ENCODE measurements at regions not wholly inside any gene's neighbourhood (a gene's known extent, or its start where the extent isn't known, plus 50 kb on each side); places are given as distances from the start of the nearest gene placed in this dataset.

DNA sequence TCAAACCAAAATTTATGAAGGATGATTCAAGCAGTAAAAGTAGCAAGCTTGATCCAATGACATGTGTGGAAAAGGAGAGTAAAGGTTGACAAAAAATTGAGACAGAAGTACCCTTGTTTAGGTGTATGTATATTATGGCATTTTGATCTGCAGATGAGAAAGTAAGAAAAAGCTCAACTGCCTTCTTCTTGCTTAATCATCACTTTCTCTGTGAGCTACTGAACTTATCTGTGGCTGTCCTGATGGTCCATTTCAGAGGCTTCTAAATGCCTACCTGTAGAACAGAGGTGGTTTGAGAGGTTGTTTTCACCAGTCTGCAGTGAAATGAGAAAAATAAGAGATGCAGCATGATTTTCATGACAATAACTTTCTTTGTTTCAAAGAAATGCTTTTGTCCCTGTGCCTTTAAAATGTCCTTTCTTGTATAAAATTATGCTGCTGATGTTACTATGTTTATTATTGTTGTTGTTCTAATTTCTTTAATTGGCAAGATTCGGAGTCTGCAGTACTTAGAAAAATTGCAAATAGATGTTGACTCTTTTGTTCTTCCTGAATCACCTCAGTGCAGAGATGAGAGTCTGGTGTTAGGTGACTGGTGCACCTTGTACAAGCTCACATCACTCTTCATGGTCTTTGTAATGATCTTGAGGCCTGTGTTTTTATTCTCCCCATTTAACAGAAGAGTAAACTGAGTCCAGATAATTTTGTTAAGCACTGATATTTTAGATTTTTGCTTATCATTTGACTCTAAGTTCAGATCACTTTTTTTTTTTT, 821.9 kb downstream of the VRK1 start:
- DNase-seq (ENCODE audit: extremely low read depth in 1 of 11, low read depth in 9 of 11, low spot score in 4 of 11) = no peak

DNA sequence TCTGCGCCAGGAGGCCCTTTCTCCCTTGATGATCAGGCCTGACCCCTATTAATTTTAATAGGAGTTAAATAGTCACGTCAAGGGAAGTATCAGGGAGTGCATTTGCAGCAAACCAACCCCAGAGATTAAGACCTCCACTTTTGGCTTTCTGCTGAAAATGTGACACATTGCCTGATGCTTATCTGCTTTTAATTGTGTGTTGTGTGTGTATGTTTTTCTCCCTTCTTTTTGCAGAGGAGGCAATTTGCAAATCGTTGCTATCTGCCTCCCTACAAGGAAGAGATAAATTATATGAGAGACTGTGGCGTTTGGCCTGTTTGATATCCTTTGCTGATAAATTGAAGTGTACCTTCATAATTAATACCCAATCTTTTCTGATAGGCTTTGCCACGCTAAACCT, 822.9 kb downstream of the VRK1 start:
- no peak for DNase-seq (ENCODE audit: extremely low read depth in 1 of 11, low read depth in 9 of 11, low spot score in 4 of 11)

DNA sequence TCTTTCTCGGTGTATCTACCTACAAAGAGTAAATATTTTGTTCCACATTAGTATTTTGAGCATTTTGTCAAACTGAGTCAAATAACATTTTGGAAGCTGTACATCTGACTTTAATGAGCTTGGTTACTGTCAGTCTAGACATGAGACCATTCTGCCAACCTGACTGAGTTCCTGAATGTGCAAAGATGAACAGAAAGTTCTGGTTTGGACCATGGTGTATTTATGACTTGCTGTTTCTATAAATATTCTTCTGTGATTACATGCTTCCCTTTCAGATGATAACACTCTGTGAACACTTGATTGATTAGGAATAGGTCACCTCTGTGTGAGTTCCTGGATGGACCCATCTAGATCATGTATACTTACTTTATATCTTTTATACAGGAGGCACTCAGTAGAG, 827.8 kb downstream of the VRK1 start:
- DNase-seq (ENCODE audit: extremely low read depth in 1 of 11, low read depth in 9 of 11, low spot score in 4 of 11) = no peak

DNA sequence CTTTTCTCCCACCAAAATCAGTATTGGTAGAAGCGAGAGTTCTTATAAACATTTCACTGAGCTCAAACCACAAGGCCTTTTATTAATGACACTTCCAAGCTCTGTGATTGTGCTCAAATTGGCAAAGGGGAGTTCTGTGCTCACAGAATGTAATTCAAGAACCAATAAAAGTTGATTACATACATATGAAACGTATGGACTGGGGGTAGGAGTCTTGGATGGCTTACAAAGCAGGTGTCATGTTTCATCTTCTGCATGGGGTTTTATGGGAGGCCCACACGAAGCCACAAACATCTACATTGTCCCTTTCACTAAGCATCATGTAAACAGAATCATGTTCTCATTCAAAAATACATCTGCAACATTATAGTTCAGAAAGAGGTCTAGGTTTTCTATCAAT, 828.3 kb downstream of the VRK1 start:
- DNase-seq (ENCODE audit: extremely low read depth in 1 of 11, low read depth in 9 of 11, low spot score in 4 of 11) = no peak

DNA sequence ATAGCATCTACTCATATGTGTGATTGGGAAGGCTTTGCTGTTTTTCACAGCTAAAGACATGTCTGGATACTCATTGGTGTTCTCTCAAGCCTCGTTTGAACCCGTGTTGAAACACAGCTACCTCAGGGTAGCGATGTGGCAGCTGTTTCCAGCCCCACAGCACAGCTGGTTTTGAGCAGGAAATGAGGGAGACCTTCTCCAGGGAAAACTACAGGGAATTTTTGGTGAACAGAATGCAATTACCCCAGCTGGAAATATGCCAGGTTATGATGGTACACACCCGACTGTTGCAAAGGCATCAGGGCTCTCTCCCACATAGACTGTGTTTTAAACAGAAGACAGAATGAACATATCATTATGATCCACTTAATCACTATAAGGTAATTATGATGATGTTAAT, 828.9 kb downstream of the VRK1 start:
- DNase-seq (ENCODE audit: extremely low read depth in 1 of 11, low read depth in 9 of 11, low spot score in 4 of 11) = no peak

DNA sequence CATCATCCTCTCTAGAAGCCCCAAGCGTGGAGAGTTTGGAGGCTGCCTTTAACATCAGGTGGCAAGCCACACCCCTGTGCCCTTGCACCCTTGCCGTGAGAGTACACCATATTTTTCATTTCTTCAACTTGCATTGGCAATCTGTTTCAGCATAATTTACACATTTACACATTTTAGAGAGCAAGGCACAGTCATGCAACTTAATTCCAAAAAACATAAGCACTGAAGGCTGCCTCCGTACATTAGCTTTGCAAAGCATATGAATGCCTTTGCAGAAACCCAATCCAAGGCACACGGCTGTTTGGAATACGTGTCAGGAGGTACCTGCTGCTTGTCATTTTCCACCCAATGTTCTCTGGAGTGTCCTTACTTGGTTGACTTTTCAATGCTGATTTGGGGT, 833.1 kb downstream of the VRK1 start:
- no peak for DNase-seq (ENCODE audit: extremely low read depth in 1 of 11, low read depth in 9 of 11, low spot score in 4 of 11)

DNA sequence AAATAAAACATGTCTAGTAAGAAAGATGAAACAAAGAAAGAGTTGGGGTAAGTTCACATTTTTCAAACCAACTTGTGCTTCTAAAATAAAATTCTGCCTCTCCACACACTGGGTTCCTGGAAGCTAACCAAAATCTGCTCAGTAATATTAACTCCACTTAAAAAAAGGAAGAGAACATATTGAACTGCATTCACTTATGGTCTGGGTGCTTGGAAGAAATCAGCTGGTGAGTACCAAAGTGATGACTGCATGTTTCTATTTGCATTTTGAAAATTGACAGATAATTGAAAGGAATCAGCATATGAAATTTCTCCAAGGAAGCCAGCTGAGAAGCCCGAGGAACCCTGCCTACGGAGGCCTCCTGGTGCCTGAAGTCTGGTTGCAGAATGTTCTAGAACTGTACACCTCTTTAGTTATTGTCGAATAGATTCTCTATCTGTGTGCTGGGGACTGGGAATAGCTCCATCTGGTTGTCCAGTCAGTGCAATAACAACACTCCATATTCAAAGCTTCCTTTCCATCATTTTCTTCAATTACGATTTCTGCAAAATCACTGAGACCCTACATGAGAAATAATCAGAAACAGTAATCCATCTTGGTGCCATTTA, 836.1 kb downstream of the VRK1 start:
- no peak for DNase-seq (ENCODE audit: extremely low read depth in 1 of 11, low read depth in 9 of 11, low spot score in 4 of 11)

DNA sequence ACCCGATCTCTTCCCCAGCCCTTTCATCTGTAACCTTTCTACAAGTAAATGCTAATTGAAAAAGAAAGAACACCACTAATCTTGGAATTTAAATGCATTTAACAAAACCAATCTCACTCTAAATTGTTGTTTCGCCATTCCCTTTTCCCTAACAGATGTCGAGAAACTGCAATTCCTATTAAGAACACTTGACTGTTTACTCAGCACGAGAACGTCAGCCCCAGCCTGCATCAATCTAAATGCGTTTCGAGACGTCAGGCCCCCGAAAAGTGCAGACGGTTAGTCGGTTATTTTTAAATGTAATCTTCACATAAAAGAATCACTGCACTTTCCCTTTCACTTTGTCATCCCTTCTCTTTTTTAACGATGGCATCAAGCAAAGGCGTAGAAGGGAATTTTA, 837.6 kb downstream of the VRK1 start:
- DNase-seq (ENCODE audit: extremely low read depth in 1 of 11, low read depth in 9 of 11, low spot score in 4 of 11) = peak in 8 of 11 donors; percentile 3 to 23 (median 12)

DNA sequence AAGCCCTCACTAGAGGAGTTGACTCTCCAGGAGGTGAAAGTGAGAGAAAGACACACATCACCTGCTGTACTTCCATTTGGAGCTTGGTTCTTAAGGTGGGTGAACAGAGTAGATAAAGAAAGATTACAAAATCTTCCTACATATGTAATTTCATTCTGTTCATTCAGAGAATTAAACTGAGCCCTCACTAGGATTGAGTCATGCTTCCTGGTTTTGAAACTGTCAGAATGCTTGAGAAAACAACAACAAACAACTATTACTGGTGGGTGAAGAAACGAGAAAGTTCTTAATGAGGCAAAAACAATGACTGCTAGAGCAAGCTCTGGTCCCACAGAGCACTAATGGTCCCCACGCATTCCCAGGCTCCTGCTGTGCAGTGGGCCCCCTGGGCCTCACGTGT, 841.7 kb downstream of the VRK1 start:
- DNase-seq (ENCODE audit: extremely low read depth in 1 of 11, low read depth in 9 of 11, low spot score in 4 of 11) = no peak

DNA sequence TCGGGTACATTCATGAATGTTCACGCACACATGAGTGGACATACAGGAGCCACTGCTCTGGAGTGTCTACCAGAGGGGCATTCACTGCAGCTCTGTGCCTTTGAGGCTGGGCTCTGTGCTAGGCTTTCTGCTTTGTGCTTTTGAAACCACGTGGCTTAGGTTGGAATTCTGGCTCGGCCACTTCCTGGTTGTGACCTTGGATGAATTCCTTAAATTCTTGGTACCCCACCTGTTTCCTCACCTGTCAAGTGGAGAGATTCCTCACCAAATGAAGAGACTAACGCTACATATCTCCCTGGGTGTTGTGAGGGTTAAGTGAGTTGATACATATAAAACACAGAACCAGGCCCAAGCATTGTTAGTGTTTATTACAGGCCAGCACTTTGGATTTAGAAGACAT, 842.8 kb downstream of the VRK1 start:
- DNase-seq (ENCODE audit: extremely low read depth in 1 of 11, low read depth in 9 of 11, low spot score in 4 of 11) = no peak

DNA sequence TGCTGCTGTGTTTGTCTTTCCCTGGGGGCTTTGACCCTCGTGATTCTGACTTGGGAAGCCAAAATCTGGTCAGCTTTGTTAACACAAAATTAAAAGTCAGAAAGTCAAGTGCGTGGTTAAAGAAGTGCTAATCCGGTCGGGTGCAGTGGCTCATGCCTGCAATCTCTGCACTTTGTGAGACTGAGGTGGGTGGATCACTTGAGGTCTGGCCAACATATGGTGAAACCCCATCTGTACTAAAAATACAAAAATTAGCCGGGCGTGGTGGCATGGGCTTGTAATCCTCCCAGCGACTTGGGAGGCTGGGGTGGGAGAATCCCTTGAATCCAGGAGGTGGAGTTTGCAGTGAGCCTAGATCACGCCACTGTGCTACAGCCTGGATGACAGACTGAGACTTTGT, 844.6 kb downstream of the VRK1 start:
- DNase-seq (ENCODE audit: extremely low read depth in 1 of 11, low read depth in 9 of 11, low spot score in 4 of 11) = no peak

DNA sequence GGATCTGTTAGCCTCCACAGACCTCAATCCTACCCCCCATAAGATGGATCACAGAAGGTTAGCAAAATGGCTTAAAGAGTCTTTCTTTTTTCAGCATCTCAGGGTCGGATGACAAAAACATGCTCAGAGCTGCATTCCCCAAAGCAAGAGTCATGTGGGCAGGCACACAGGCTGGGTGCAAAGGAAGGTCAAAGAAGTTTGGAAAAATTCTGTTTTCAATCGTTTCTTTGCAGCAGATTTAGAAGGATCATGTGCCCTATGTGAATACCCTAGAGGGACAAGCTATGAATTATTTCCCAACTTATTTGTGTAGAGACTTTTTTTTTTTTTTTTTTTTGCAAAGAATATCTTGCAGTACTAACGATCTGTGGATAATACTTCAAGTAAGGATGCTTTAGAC, 845.4 kb downstream of the VRK1 start:
- DNase-seq (ENCODE audit: extremely low read depth in 1 of 11, low read depth in 9 of 11, low spot score in 4 of 11) = no peak

DNA sequence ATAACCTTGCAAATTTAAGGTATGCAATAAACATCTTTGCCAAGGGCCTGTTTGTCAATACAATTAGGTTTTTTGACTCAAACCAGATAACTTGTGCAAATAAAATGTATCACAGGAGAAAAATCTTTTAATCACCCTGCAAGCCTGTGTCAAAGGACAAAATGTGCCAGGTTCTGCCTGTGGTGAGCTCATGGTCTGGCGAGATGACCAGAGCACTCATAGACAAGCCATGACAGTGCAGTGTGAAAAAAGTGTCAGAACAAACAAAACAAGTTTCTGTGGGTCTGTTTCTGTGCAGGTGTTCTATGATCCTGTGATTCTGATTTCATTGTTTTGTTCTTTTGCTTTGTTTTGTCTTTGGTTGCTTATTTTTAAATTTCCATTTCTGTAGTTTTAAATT, 847.2 kb downstream of the VRK1 start:
- no peak for DNase-seq (ENCODE audit: extremely low read depth in 1 of 11, low read depth in 9 of 11, low spot score in 4 of 11)

DNA sequence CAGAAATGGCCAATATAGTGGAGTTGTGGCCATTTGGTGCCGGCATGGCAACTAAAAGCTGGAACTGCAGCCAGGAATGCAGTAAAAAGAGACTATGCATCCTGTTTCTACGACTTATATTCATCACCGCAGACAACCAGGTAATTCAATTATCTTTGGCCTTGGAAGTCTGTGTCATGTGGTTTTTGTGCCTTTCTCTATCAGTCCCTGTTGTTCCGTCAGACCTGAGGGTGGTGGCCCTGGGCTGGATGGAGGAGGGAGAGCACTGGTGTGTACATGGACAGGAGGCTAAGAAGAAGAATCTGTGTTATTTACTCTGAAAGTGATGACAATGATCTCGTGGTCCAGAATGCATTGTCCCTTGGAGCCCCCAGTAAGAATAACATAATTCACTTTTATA, 852.6 kb downstream of the VRK1 start:
- DNase-seq (ENCODE audit: extremely low read depth in 1 of 11, low read depth in 9 of 11, low spot score in 4 of 11) = no peak

DNA sequence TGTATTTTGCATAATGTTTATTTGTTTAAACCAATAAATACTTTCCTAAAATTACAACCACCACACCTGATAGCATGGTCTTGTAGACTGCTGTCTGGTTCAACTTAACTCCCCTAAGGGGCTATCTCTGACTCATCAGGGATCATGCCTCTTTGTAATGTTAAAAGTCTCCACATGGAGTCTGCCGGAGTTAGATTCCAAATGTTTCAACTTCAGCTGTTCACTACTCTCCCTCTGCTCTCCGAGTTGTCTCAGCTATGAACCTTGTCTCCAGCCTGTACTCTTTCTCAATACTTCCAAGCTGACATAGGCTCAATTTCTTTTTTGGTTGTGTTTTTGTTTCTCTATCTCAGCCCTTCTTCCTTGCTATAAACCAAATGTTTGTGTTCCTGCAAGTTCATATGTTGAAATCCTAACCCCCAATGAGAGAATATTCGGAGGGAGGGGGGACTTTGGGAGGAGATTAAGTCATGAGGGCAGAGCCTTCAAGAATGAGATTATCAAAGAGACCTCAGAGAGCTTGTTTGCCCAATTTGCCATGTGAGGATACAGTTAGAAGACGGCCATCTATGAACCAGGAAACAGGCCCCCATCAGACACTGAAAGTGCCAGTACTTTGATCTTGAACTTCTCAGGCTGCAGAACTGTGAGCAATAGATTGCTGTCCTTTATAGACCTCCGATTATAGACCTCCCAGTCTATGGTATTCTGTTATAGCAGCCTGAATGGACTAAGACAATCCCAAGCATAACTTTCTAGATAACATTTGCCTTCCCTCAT, 858.2 kb downstream of the VRK1 start:
- DNase-seq (ENCODE audit: extremely low read depth in 1 of 11, low read depth in 9 of 11, low spot score in 4 of 11) = no peak

DNA sequence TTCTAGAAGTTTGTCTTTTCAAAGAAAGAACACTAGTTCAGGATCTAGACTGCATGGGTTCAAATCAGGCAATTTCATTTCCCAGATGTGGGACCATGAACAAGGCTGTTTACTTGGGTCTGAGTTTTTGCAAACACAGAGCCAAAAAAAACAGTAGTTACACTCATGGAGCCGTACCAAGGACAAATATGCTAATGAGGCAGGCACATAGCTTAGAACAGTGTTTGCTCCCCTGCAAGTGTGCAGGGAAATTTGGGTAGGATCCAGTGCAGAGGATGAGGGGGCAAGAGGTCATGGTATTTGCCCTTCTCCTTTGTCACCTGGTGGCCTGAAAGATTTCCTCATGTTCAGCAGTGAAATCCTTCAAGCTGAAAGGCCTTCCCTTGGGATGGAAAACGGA, 860.4 kb downstream of the VRK1 start:
- no peak for DNase-seq (ENCODE audit: extremely low read depth in 1 of 11, low read depth in 9 of 11, low spot score in 4 of 11)

DNA sequence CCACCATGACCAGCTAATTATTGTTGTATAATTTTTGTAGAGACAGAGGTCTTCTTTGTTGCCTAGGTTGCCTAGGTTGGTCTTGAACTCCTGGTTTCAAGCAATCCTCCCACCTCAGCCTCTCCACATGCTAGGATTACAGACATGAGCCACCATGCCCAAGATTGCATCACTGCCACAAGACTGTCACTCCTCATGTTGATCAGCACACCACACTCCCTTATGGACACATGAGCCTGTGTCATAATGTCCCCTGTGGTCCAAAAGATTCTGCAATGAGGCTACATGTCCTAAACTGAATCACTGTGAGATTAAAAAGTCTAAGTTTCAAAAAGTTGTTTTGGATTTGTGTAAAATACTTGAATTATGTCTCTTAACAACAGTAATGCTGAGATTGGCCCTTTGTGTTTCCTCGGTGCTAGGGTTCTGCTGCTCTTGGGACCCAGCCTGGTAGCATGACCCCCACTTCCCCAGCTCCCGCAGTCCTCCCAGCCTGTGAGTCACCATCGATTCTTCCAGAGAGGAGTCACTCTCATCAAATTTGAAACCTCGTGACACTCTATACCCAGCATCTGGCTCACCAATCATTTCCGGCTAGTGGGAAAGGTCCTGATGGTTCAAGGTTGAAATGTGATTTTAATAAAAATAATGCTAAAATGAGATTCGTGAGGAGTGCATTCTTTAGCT, 890.9 kb downstream of the VRK1 start:
- DNase-seq (ENCODE audit: extremely low read depth in 1 of 11, low read depth in 9 of 11, low spot score in 4 of 11) = no peak

DNA sequence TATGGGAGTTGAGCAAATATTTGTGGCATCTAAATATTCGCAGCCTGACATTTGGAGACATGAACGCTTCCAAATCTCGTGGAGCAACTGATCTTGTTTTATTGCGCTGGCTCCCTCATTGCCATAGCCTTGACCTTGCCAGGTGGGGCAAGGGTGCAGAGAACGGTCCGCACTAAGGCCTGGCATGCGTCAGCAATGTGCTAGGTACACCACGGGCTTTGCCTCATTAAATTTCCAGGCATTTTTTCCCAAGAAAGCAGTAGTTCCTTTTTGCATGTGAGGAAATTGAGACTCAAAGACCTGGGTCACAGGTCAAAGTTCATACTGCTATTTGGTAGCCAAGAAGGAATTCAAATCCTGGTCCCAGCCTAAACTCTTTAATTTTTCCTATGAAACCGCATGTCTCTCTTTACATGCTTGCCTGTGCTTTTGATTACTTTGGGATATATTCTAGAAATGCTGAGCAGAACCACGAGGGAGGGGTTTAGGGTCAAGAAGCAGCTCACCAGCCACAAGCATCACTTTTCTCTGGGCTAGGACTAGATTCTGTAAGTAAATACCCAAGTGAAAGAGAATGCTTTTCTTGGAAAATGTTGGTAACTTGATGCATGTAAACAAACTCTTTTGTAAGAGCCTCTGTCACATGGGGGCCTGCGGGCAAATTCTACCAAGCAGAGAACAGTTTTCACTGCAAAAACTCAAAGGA, 891.6 kb downstream of the VRK1 start:
- DNase-seq (ENCODE audit: extremely low read depth in 1 of 11, low read depth in 9 of 11, low spot score in 4 of 11) = peak in 2 of 11 donors; percentile 1 to 14

DNA sequence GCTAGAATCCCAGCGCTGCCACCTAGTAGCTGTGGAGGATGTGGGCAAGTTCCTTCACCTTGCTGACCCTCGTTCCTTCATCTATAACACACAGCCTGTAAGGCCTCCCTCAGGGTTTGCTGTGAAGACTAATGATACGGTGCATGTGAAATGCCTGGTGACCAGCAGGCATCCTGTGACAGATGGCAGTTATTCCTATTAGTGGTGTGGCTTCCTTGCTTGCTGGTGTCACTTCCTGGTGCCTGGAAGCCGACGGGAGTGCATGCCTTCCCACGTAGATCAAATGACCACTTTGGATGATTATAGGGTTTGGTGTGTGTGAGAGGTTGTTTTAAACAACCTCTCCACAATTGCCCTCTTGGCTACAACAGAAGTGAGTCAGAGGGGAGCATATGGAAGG, 894.9 kb downstream of the VRK1 start:
- peak in 1 of 11 donors; percentile 4 for DNase-seq (ENCODE audit: extremely low read depth in 1 of 11, low read depth in 9 of 11, low spot score in 4 of 11)
